Mucosa of gallbladder (tissue), 1 donor: ENCODE measurements at regions not wholly inside any gene's neighbourhood (a gene's known extent, or its start where the extent isn't known, plus 50 kb on each side); places are given as distances from the start of the nearest gene placed in this dataset.
"Not testable (repeated sequence)": the region's sequence is repeated elsewhere in the genome, so short reads cannot be mapped to it uniquely, and the experiment has no call there.

ENCODE experiments used
- DNase-seq: peaks from one replicate; pipeline ENCODE4 v3.0.0-alpha.2; 2020; ENCODE audit warnings: low spot score
- donor health status: DM: no; HTN: no; CAD: no.

GRCh38 chr17:77796176-77796860, 162.2 kb upstream of the TNRC6C start:
- DNase-seq = peak; percentile 34

- DNase-seq = no peak
Observed at GRCh38 chr17:77798031-77798430, 160.5 kb upstream of the TNRC6C start.

GRCh38 chr17:77798481-77798880, 160.0 kb upstream of the TNRC6C start:
- DNase-seq = no peak

- DNase-seq = no peak
Observed at GRCh38 chr17:77800816-77801215, 157.7 kb upstream of the TNRC6C start.

GRCh38 chr17:77801545-77802332, 156.8 kb upstream of the TNRC6C start:
- DNase-seq = no peak

- no peak for DNase-seq
Observed at GRCh38 chr17:77802333-77802615, 156.2 kb upstream of the TNRC6C start.

GRCh38 chr17:77802811-77803220, 155.7 kb upstream of the TNRC6C start:
- DNase-seq = no peak

GRCh38 chr17:77803726-77804125, 154.8 kb upstream of the TNRC6C start:
- DNase-seq = no peak

GRCh38 chr17:77804796-77805426, 153.6 kb upstream of the TNRC6C start:
- no peak for DNase-seq

- not testable (repeated sequence) for DNase-seq
Observed at GRCh38 chr17:77805970-77806369, 152.5 kb upstream of the TNRC6C start.

- DNase-seq = no peak
Observed at GRCh38 chr17:77807051-77807745, 151.3 kb upstream of the TNRC6C start.

GRCh38 chr17:77807746-77808441, 150.6 kb upstream of the TNRC6C start:
- DNase-seq = no peak

- no peak for DNase-seq
Observed at GRCh38 chr17:77808686-77809425, 149.6 kb upstream of the TNRC6C start.

- no peak for DNase-seq
Observed at GRCh38 chr17:77809814-77810213, 148.7 kb upstream of the TNRC6C start.

- peak; percentile 33 for DNase-seq
Observed at GRCh38 chr17:77810536-77810935, 148.0 kb upstream of the TNRC6C start.

GRCh38 chr17:77811521-77811920, 147.0 kb upstream of the TNRC6C start:
- DNase-seq = no peak

- no peak for DNase-seq
Observed at GRCh38 chr17:77814091-77814772, 144.3 kb upstream of the TNRC6C start.

GRCh38 chr17:77815127-77815905, 143.2 kb upstream of the TNRC6C start:
- no peak for DNase-seq

- DNase-seq = no peak
Observed at GRCh38 chr17:77817953-77818352, 140.6 kb upstream of the TNRC6C start.

GRCh38 chr17:77819497-77819896, 139.0 kb upstream of the TNRC6C start:
- no peak for DNase-seq
